A673 (cell line): ENCODE measurements at regions not wholly inside any gene's neighbourhood (a gene's known extent, or its start where the extent isn't known, plus 50 kb on each side); places are given as distances from the start of the nearest gene placed in this dataset.

Source experiments
- BruUV-seq: library from RNA; stranded (reverse); fragments of 400-500 nt; replicated peaks from 2 replicates; lab custom pipeline; 2021; lab: Mats Ljungman, UMichigan
- CTCF ChIA-PET: fragments of 300-600 bp; sonication (Branson Sonifier 250); formaldehyde crosslinking; loops from one replicate; lab custom pipeline; 2022; ENCODE audit warnings: antibody characterized with exemption; lab: Charles Lee
- POLR2A ChIA-PET: fragments of 300-600 bp; sonication (Branson Sonifier 250); formaldehyde crosslinking; loops from one replicate; lab custom pipeline; 2022; ENCODE audit warnings: antibody characterized with exemption; ENCODE audit not compliant: low non-redundant PET; lab: Charles Lee
- DNase-seq: peaks from one replicate; pipeline ENCODE4 v3.0.0-alpha.2; 2015; ENCODE audit warnings: low spot score
- H3K27ac ChIP-seq: fragments of 200-600 bp; sonication (generic); 2 replicates; pipeline ENCODE4 v1.5.1; 2016; ENCODE audit warnings: mixed run types, low read depth, mild to moderate bottlenecking, mixed read lengths, antibody characterized with exemption, low read length; ENCODE audit not compliant: poor library complexity, severe bottlenecking
- H3K27me3 ChIP-seq: fragments of 200-600 bp; sonication (generic); replicated peaks from 2 replicates; pipeline ENCODE4 v1.6.1; 2017; ENCODE audit warnings: mixed run types, low read depth, mild to moderate bottlenecking, mixed read lengths, antibody characterized with exemption, low read length; ENCODE audit not compliant: insufficient read depth, poor library complexity
- H3K36me3 ChIP-seq: fragments of 200-600 bp; sonication (generic); 2 replicates; pipeline ENCODE4 v1.6.1; 2016; ENCODE audit warnings: mixed run types, mild to moderate bottlenecking, mixed read lengths, antibody characterized with exemption, low read length; ENCODE audit not compliant: insufficient read depth, poor library complexity, severe bottlenecking
- H3K4me1 ChIP-seq: fragments of 200-600 bp; sonication (generic); 2 replicates; pipeline ENCODE4 v1.6.1; 2017; ENCODE audit warnings: mixed run types, mild to moderate bottlenecking, mixed read lengths, antibody characterized with exemption, low read length; ENCODE audit not compliant: insufficient read depth, poor library complexity, severe bottlenecking
- H3K4me3 ChIP-seq: fragments of 200-600 bp; sonication (generic); 2 replicates; pipeline ENCODE4 v1.5.1; 2016; ENCODE audit warnings: low read depth, mixed run types, mild to moderate bottlenecking, mixed read lengths, low read length; ENCODE audit not compliant: poor library complexity, severe bottlenecking
- H3K9me3 ChIP-seq: fragments of 200-600 bp; sonication (generic); 2 replicates; pipeline ENCODE4 v1.6.1; 2016; ENCODE audit warnings: mixed run types, low read depth, mild to moderate bottlenecking, mixed read lengths, antibody characterized with exemption, low read length; ENCODE audit not compliant: poor library complexity, severe bottlenecking
- EZH2 ChIP-seq: fragments of 200-600 bp; sonication (generic); IDR thresholded peaks from 2 replicates; pipeline ENCODE4 v1.6.1; 2017; ENCODE audit warnings: borderline replicate concordance, low read depth, mild to moderate bottlenecking, mixed read lengths, antibody characterized with exemption, low read length; ENCODE audit not compliant: poor library complexity, severe bottlenecking
- intact Hi-C: fragments of 100-400 bp; cut with micrococcal nuclease; formaldehyde crosslinking; loops from one replicate; pipeline ENCODE4 v1.10.0; 2022; ENCODE audit not compliant: unreplicated experiment
- TF ChIP-seq, protein P1 (sequence below): fragments of 300-800, 200-600 bp; sonication (generic); conservative IDR thresholded peaks from 2 replicates; pipeline ENCODE4 v1.5.1; 2017; ENCODE audit warnings: low read depth, mild to moderate bottlenecking, antibody characterized with exemption, low read length, moderate library complexity, mixed read lengths

DNA sequence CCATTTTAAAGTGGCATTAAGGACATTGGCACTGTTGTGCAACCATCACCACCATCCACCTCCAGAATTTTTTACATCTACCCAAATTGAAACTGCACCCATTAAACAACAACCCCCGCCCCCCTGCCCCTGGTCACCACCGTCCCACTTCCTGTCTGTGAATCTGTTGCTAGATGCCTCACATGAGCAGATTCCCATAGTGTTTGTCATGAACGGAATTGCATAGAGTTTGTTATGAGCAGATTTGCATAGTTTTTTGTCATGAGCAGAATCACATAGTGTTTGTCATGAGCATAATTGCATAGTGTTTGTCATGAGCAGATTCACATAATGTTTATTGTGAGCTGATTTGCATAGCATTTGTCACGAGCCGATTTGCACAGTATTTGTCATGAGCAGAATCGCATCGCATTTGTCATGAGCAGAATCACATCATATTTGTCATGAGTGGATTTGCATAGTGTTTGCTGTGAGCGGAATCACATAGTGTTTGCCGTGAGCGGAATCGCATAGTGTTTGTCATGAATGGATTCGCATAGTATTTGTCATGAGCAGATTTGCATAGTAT, 54.0 kb upstream of the GTF3A start:
- H3K36me3 ChIP-seq: no peaks in the 10 kb centered on the region
- H3K9me3 ChIP-seq: no peaks in the 10 kb centered on the region
- TF ChIP-seq EZH2: no peak
- H3K4me1 ChIP-seq: no peaks in the 10 kb centered on the region
- no TSS peak for BruUV-seq
- no peak for DNase-seq
- ChIA-PET POLR2A (no interaction called here), CTCF (no interaction called here)
- H3K4me3 ChIP-seq: no peak overlapping the region
- no peak overlapping the region for H3K27ac ChIP-seq
- intact Hi-C loops: loop anchor here (10.0 kb wide), 1 partner anchor 584 kb away; no protein-coding TSS in a partner anchor
- peaks cover 60% of the 10 kb centered on the region for H3K27me3 ChIP-seq

DNA sequence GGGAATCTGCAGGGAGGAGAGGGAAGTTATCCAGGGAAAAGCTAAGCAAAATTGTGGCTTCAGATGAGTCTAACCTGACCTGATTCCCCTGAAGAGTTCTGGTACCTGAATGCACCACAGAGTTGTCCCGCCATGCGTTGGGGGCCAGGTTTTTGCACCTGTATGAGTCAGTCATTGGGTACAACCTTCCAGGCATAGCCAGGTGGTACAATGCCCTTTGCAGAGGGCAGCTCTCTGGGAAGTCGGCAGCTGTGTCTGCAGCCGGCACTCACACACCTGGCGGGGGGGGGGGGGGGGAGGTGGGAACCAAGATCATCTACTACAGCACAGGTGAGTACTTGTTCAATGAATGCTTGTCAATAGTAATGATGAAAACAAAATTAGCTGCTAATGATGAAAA, 52.5 kb upstream of the GTF3A start:
- TF ChIP-seq EZH2: no peak
- TF ChIP-seq, protein P1, sequence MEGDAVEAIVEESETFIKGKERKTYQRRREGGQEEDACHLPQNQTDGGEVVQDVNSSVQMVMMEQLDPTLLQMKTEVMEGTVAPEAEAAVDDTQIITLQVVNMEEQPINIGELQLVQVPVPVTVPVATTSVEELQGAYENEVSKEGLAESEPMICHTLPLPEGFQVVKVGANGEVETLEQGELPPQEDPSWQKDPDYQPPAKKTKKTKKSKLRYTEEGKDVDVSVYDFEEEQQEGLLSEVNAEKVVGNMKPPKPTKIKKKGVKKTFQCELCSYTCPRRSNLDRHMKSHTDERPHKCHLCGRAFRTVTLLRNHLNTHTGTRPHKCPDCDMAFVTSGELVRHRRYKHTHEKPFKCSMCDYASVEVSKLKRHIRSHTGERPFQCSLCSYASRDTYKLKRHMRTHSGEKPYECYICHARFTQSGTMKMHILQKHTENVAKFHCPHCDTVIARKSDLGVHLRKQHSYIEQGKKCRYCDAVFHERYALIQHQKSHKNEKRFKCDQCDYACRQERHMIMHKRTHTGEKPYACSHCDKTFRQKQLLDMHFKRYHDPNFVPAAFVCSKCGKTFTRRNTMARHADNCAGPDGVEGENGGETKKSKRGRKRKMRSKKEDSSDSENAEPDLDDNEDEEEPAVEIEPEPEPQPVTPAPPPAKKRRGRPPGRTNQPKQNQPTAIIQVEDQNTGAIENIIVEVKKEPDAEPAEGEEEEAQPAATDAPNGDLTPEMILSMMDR: no peak
- CTCF ChIA-PET: interaction anchor here (1.3 kb wide), 1 partner anchor 10 kb away, joined by 4 read pairs; no protein-coding TSS in a partner anchor
- POLR2A ChIA-PET: no interaction called here
- no peaks in the 10 kb centered on the region for H3K36me3 ChIP-seq
- no peak for DNase-seq
- H3K9me3 ChIP-seq: no peaks in the 10 kb centered on the region
- no peaks in the 10 kb centered on the region for H3K4me1 ChIP-seq
- intact Hi-C loops: loop anchor here (10.0 kb wide), 1 partner anchor 583 kb away; no protein-coding TSS in a partner anchor
- H3K27ac ChIP-seq: no peak overlapping the region
- BruUV-seq: no TSS peak
- no peak overlapping the region for H3K4me3 ChIP-seq
- peaks cover 54% of the 10 kb centered on the region for H3K27me3 ChIP-seq

DNA sequence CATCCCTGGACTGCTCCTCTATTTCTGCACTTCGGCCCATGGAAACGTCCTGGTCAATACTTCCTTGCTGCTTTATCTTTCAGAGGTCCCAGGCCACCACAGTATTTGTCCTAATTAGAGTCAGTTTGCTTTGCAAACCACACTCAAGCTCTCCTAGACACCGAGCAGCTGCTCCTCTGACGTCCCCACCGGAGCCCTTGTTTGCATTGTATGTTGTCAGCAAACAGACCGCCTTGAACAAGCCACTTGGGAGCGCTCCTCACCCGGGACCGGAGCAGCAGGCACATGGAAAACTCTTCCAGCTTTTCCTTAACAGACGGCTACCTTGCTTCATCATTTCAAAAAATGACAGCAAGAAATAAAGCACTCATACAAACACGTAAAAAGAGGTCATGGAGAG, 51.5 kb upstream of the GTF3A start:
- no peak for TF ChIP-seq EZH2
- TF ChIP-seq, protein P1: no peak
- CTCF ChIA-PET: interaction anchor here (0.8 to 1.3 kb wide), 2 partner anchors 11 to 454 kb away, joined by 4 to 6 read pairs; no protein-coding TSS in a partner anchor
- H3K9me3 ChIP-seq: no peaks in the 10 kb centered on the region
- H3K27me3 ChIP-seq: peaks cover 44% of the 10 kb centered on the region
- no peak overlapping the region for H3K27ac ChIP-seq
- H3K4me3 ChIP-seq: no peak overlapping the region
- no peaks in the 10 kb centered on the region for H3K4me1 ChIP-seq
- intact Hi-C loops: loop anchor here (10.0 kb wide), 1 partner anchor 582 kb away; no protein-coding TSS in a partner anchor
- BruUV-seq: no TSS peak
- no peak for DNase-seq
- H3K36me3 ChIP-seq: no peaks in the 10 kb centered on the region
- POLR2A ChIA-PET: no interaction called here
